Keratinocyte (primary cell): ENCODE measurements at regions not wholly inside any gene's neighbourhood (a gene's known extent, or its start where the extent isn't known, plus 50 kb on each side); places are given as distances from the start of the nearest gene placed in this dataset.

Source experiments
- DNase-seq: peaks from one replicate; pipeline ENCODE4 v3.0.0-alpha.2; 2011; ENCODE audit warnings: low read depth, missing footprints, low spot score
- FAIRE-seq: peaks from 2 replicates; lab custom pipeline; 2011; peaks lifted over from hg19 to GRCh38; lab: Jason Lieb, UNC
- H2AFZ ChIP-seq: 2 replicates; pipeline ENCODE4 v1.6.0; 2012; ENCODE audit warnings: low read length, control low read depth, inconsistent platforms; ENCODE audit not compliant: control insufficient read depth
- H3K27ac ChIP-seq: 2 replicates; pipeline ENCODE4 v1.5.1; 2011; ENCODE audit warnings: low read length; ENCODE audit not compliant: control insufficient read depth, insufficient read depth
- H3K27me3 ChIP-seq: 3 replicates; pipeline ENCODE4 v1.6.0; 2011; ENCODE audit warnings: low read length; ENCODE audit not compliant: control insufficient read depth, insufficient read depth; ENCODE audit errors: extremely low read depth
- H3K36me3 ChIP-seq, 2 experiments: 2 replicates in 1 of 2; 3 replicates in 1 of 2; pipeline ENCODE4 v1.5.1; 2011; ENCODE audit warnings: low read length in 2 of 2, mild to moderate bottlenecking in 1 of 2; ENCODE audit not compliant: control insufficient read depth in 2 of 2, insufficient read depth in 2 of 2; ENCODE audit errors: extremely low read depth in 1 of 2
- H3K4me1 ChIP-seq: 3 replicates; pipeline ENCODE4 v1.5.1; 2011; ENCODE audit warnings: low read length; ENCODE audit not compliant: control insufficient read depth, insufficient read depth; ENCODE audit errors: extremely low read depth
- H3K4me2 ChIP-seq: 3 replicates; pipeline ENCODE4 v1.6.0; 2011; ENCODE audit warnings: low read depth, low read length; ENCODE audit not compliant: control insufficient read depth, insufficient read depth; ENCODE audit errors: extremely low read depth
- H3K4me3 ChIP-seq, 3 experiments: fragments of 200-600 bp in 1 of 3; sonication (generic) in 1 of 3; 2 replicates in 2 of 3; 3 replicates in 1 of 3; pipeline ENCODE4 v1.5.1; 2011 to 2016; ENCODE audit warnings: low read length in 3 of 3, mild to moderate bottlenecking in 3 of 3, control low read depth in 2 of 3, inconsistent platforms in 1 of 3, low read depth in 1 of 3, mixed read lengths in 1 of 3, mixed run types in 1 of 3, moderate library complexity in 1 of 3; ENCODE audit not compliant: control insufficient read depth in 2 of 3, insufficient read depth in 2 of 3; ENCODE audit errors: extremely low read depth in 1 of 3
- H3K79me2 ChIP-seq: 2 replicates; pipeline ENCODE4 v1.6.0; 2012; ENCODE audit warnings: low read length; ENCODE audit not compliant: control insufficient read depth, insufficient read depth
- H3K9ac ChIP-seq: 3 replicates; pipeline ENCODE4 v1.6.0; 2011; ENCODE audit warnings: low read length; ENCODE audit not compliant: control insufficient read depth, insufficient read depth; ENCODE audit errors: extremely low read depth
- H3K9me1 ChIP-seq: 3 replicates; pipeline ENCODE4 v1.6.0; 2011; ENCODE audit warnings: low read length; ENCODE audit not compliant: control insufficient read depth, insufficient read depth; ENCODE audit errors: extremely low read depth
- H3K9me3 ChIP-seq: 2 replicates; pipeline ENCODE4 v1.5.1; 2012; ENCODE audit warnings: low read depth, low read length; ENCODE audit not compliant: control insufficient read depth
- H4K20me1 ChIP-seq: 3 replicates; pipeline ENCODE4 v1.6.0; 2011; ENCODE audit warnings: low read length; ENCODE audit not compliant: control insufficient read depth, insufficient read depth; ENCODE audit errors: extremely low read depth
- CTCF ChIP-seq, 3 experiments: IDR thresholded peaks in 1 of 3; conservative IDR thresholded peaks in 1 of 3; optimal IDR thresholded peaks in 1 of 3; 2 replicates in 2 of 3; 3 replicates in 1 of 3; pipeline versions ENCODE3 to v1.5.1; 2011; ENCODE audit warnings: low read length in 3 of 3, mild to moderate bottlenecking in 3 of 3, moderate library complexity in 2 of 3, control low read depth in 1 of 3, inconsistent platforms in 1 of 3; ENCODE audit not compliant: insufficient read depth in 2 of 3; ENCODE audit errors: extremely low read depth in 1 of 3
- EZH2 ChIP-seq: IDR thresholded peaks from one replicate; pipeline ENCODE4 v1.6.1; 2012; ENCODE audit warnings: inconsistent platforms, mild to moderate bottlenecking, low read length, moderate library complexity
- dilution Hi-C: fragments of 300-500 bp; cut with MboI; formaldehyde crosslinking; loops from one replicate; pipeline ENCODE4 v1.7.0; 2020; ENCODE audit warnings: low sequenced_read_pairs; ENCODE audit not compliant: extremely low pct_ligation_motif_present

DNA sequence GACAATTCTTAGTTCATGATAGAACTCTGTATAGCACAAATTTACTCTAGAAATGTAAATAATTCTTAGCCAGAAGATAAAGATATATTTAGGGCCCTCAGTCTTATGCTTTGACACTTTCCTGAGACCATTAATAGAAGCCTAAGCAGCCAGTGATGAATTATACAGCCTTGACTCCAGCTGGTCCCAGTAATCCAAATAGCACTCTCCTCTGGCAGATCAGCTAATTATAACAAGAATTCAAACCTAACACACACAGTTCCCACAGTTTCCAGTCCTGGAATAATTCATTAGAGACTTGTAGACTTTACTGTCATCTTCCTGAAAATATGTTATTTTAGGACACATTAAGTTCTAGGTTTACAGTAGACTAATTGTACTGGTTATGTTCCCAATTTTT, 50.4 kb downstream of the SHOC1 start:
- Histone ChIP-seq H3K9me1 (no peaks in the 10 kb centered on the region), H3K27ac (peak overlapping the region; percentile 98), H3K4me3 (no peak overlapping the region), H2AFZ (peak overlapping the region; percentile 52), H3K4me1 (peaks cover 27% of the 10 kb centered on the region), H3K27me3 (no peaks in the 10 kb centered on the region), H3K4me2 (peak overlapping the region; percentile 65), H3K36me3 (no peaks in the 10 kb centered on the region), H3K79me2 (no peaks in the 10 kb centered on the region), H3K9me3 (no peaks in the 10 kb centered on the region), H3K9ac (no peak overlapping the region), H4K20me1 (no peaks in the 10 kb centered on the region)
- TF ChIP-seq EZH2 (no peak), CTCF (optimal IDR thresholded peaks at IDR 0.05 in 1 of 3, IDR thresholded peaks at IDR 0.05 in 1 of 3, conservative IDR thresholded peaks at IDR 0.05 in 1 of 3; ENCODE audit: extremely low read depth in 1 of 3, insufficient read depth in 2 of 3, low read length in 3 of 3) (no peak)
- DNase-seq: no peak
- no peak for FAIRE-seq
- dilution Hi-C loops: no loop called here

- Histone ChIP-seq H3K9me3 (no peaks in the 10 kb centered on the region), H2AFZ (no peak overlapping the region), H3K27ac (peak overlapping the region; percentile 98), H3K79me2 (no peaks in the 10 kb centered on the region), H3K9ac (peak overlapping the region; percentile 63), H3K27me3 (no peaks in the 10 kb centered on the region), H3K9me1 (no peaks in the 10 kb centered on the region), H3K4me2 (peak overlapping the region; percentile 65), H3K36me3 (no peaks in the 10 kb centered on the region), H3K4me1 (peaks cover 27% of the 10 kb centered on the region), H4K20me1 (no peaks in the 10 kb centered on the region), H3K4me3 (peak overlapping the region in 1 of 3 experiments; percentile 39)
- TF ChIP-seq CTCF (optimal IDR thresholded peaks at IDR 0.05 in 1 of 3, IDR thresholded peaks at IDR 0.05 in 1 of 3, conservative IDR thresholded peaks at IDR 0.05 in 1 of 3; ENCODE audit: extremely low read depth in 1 of 3, insufficient read depth in 2 of 3, low read length in 3 of 3): no peak
- TF ChIP-seq EZH2: no peak
- FAIRE-seq: peak; percentile 96
- DNase-seq: peak; percentile 78
- dilution Hi-C loops: no loop called here
Observed at GRCh38 chr9:111743275-111743674, 51.5 kb downstream of the SHOC1 start.
